GM18867 (cell line): ENCODE measurements at regions not wholly inside any gene's neighbourhood (a gene's known extent, or its start where the extent isn't known, plus 50 kb on each side); places are given as distances from the start of the nearest gene placed in this dataset.

Experiments used
- ATAC-seq: cut with Tn5 transposase; IDR thresholded peaks from one replicate; pipeline ENCODE4 v1.9.1; 2021; ENCODE audit warnings: mild to moderate bottlenecking, moderate library complexity; ENCODE audit not compliant: unreplicated experiment

- no peak for ATAC-seq
Measured at GRCh38 chr11:18878211-18878610, 61.0 kb downstream of the MRGPRX1 start.

DNA sequence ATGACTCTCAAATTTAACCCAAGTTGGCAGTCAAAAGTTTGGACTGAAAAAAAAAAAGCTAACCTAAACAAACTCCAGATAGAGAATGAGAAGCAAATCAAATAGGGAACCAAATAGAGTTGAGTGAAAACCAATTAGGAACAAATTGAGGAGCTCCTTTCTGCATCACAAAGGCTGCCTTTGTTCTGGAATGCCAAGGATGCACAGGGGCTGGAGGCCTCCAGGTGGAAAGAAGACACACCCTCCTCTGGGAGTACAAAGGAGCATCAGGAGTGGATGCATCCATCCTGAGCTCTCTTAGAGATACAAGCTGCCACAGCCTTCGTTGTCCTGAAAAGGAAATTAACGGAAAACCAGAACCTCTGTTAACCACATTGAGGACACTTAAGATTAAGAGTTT is 73.3 kb downstream of the MRGPRX1 start:
- ATAC-seq = no peak

DNA sequence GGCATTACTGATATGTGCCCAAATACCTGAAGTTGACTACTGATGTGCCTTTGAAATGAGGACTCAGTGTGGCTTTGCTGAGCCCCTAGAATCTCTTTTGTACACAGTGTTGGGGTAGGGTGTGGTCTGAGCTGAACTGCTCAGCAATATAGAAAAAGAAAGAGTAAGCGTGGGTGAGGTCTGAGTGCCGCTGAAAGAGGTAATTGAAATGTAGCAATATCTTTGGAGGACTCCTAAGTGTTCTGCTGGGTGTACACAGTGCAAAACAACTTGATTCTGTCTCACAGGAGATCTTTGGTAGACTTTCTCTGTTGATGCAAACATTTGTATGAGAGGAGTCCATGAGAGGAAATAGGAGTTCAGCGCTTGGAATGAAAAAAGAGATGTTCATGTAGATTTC is 73.7 kb upstream of the PTPN5 start:
- no peak for ATAC-seq

DNA sequence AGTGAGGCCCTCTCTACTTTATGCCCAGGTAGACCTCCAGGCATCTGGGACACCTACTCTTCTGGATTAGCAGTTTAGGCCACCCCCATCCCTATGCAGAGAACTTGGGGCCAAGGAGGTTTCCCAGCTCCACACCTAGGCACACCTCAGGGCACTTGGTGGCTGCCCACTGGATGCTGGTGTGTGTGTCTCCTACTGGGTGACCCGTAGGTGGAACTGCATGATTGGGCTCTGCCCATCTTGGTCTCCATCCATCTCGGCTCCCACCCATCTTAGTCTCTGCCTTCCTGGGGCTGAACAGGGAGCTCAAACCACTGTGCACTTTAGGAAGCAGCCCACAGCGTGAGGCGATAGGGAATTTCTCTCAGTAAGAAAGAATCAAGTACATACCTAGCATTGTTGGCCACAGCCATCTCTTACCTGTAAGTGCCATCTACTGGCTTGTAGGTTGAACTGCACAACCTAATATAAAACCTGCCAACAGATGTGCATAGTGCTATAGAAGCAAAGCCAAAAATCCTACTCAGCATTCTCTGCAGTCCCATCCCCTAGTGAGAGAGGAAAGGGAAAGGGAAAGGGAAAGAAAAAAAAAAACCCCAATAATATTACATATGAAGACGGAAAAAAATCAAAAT is 61.6 kb upstream of the PTPN5 start:
- peak; percentile 80 for ATAC-seq

GRCh38 chr11:18849406-18849805 is 57.8 kb upstream of the PTPN5 start:
- no peak for ATAC-seq

GRCh38 chr11:18844753-18845367 is 53.3 kb upstream of the PTPN5 start:
- ATAC-seq = peak; percentile 59
